B cell (primary cell): ENCODE measurements at regions not wholly inside any gene's neighbourhood (a gene's known extent, or its start where the extent isn't known, plus 50 kb on each side); places are given as distances from the start of the nearest gene placed in this dataset.

Experiments
- ATAC-seq: fragments of 200-7000 bp; cut with Tn5 transposase; one replicate; pipeline ENCODE4 v1.10.0; 2021; ENCODE audit warnings: low read depth, mild to moderate bottlenecking, moderate number of reproducible peaks, moderate library complexity
- CTCF ChIA-PET: fragments of 350-600 bp; sonication (Branson Sonifier 250); formaldehyde crosslinking; loops from one replicate; lab custom pipeline; 2021; ENCODE audit warnings: antibody characterized with exemption, inconsistent platforms; lab: Charles Lee
- POLR2A ChIA-PET: fragments of 350-600 bp; sonication (Branson Sonifier 250); formaldehyde crosslinking; loops from one replicate; lab custom pipeline; 2021; ENCODE audit warnings: antibody characterized with exemption; lab: Charles Lee
- DNase-seq: peaks from one replicate; pipeline ENCODE4 v3.0.0; 2013
- H2AFZ ChIP-seq: 2 replicates; pipeline ENCODE4 v1.6.1; 2012; ENCODE audit warnings: mild to moderate bottlenecking, low read depth, low read length; ENCODE audit not compliant: insufficient read depth, poor library complexity, severe bottlenecking
- H3K27ac ChIP-seq, 2 donors: 1 replicate in 1 of 2; 2 replicates in 1 of 2; pipeline ENCODE4 v1.5.1; 2012 to 2013; ENCODE audit warnings: low read length in 2 of 2, mild to moderate bottlenecking in 2 of 2, moderate library complexity in 1 of 2
- H3K27me3 ChIP-seq, 4 experiments: fragments of 200-600 bp in 1 of 4; sonication (generic) in 1 of 4; replicated peaks in 1 of 4; 1 replicate in 2 of 4; 2 replicates in 2 of 4; pipeline versions ENCODE4 v1.6.1 to v1.7.0; 2013 to 2016; ENCODE audit warnings: low read length in 3 of 4, mild to moderate bottlenecking in 2 of 4, mixed read lengths in 1 of 4, moderate library complexity in 1 of 4; ENCODE audit not compliant: insufficient read depth in 4 of 4, control insufficient read depth in 3 of 4; ENCODE audit errors: control extremely low read depth in 1 of 4
- H3K36me3 ChIP-seq, 2 experiments: replicated peaks in 1 of 2; 1 replicate in 1 of 2; 2 replicates in 1 of 2; pipeline versions ENCODE4 v1.6.1 to v1.7.1; 2013; ENCODE audit warnings: low read length in 1 of 2; ENCODE audit not compliant: insufficient read depth in 2 of 2, control insufficient read depth in 1 of 2; ENCODE audit errors: control extremely low read depth in 1 of 2, extremely low read depth in 1 of 2
- H3K4me1 ChIP-seq, 2 donors: fragments of 200-600 bp in 1 of 2; sonication (generic) in 1 of 2; 1 replicate in 1 of 2; 2 replicates in 1 of 2; pipeline versions ENCODE4 v1.5.1 to v1.6.1; 2013 to 2017; ENCODE audit warnings: low read length in 2 of 2; ENCODE audit not compliant: control insufficient read depth in 2 of 2, insufficient read depth in 2 of 2
- H3K4me2 ChIP-seq: replicated peaks from 2 replicates; pipeline ENCODE3; 2012; ENCODE audit warnings: mild to moderate bottlenecking, low read depth, low read length; ENCODE audit not compliant: poor library complexity, severe bottlenecking
- H3K4me3 ChIP-seq, 5 experiments: fragments of 200-600 bp in 1 of 5; sonication (generic) in 1 of 5; 1 replicate in 3 of 5; 2 replicates in 2 of 5; pipeline versions ENCODE4 v1.5.1 to v1.7.0; 2011 to 2016; ENCODE audit warnings: low read length in 4 of 5, mild to moderate bottlenecking in 4 of 5, low read depth in 2 of 5, control low read depth in 1 of 5, moderate library complexity in 1 of 5; ENCODE audit not compliant: insufficient read depth in 1 of 5; ENCODE audit errors: control extremely low read depth in 1 of 5, extremely low read depth in 1 of 5
- H3K79me2 ChIP-seq: fragments of 200-600 bp; sonication (generic); one replicate; pipeline ENCODE4 v1.6.0; 2016; ENCODE audit warnings: low read length; ENCODE audit not compliant: control insufficient read depth, insufficient read depth
- H3K9ac ChIP-seq: fragments of 200-600 bp; sonication (generic); 2 replicates; pipeline ENCODE4 v1.6.1; 2017; ENCODE audit warnings: mild to moderate bottlenecking, low read length, moderate library complexity
- H3K9me3 ChIP-seq, 3 donors: one replicate each; pipeline versions ENCODE4 v1.6.1 to v1.7.1; 2013; ENCODE audit warnings: low read length in 2 of 3; ENCODE audit not compliant: control insufficient read depth in 2 of 3, insufficient read depth in 1 of 3; ENCODE audit errors: control extremely low read depth in 1 of 3
- H4K20me1 ChIP-seq: 2 replicates; pipeline ENCODE4 v1.6.0; 2012; ENCODE audit warnings: mild to moderate bottlenecking, low read length; ENCODE audit not compliant: insufficient read depth, control insufficient read depth, poor library complexity, severe bottlenecking
- H3K27ac Mint-ChIP-seq: one replicate; pipeline ENCODE4 v1.8.0; 2021; ENCODE audit warnings: mixed read lengths
- H3K27me3 Mint-ChIP-seq: one replicate; pipeline ENCODE4 v1.8.0; 2021; ENCODE audit warnings: mixed read lengths
- H3K4me1 Mint-ChIP-seq: one replicate; pipeline ENCODE4 v1.8.0; 2021; ENCODE audit warnings: mixed read lengths
- H3K4me3 Mint-ChIP-seq: one replicate; pipeline ENCODE4 v1.8.0; 2021; ENCODE audit warnings: mixed read lengths
- H3K9me3 Mint-ChIP-seq: one replicate; pipeline ENCODE4 v1.8.0; 2022; ENCODE audit warnings: mixed read lengths; ENCODE audit not compliant: insufficient read depth
- EZH2 ChIP-seq: IDR thresholded peaks from 2 replicates; pipeline ENCODE4 v1.6.1; 2012; ENCODE audit warnings: borderline replicate concordance, low read depth, mild to moderate bottlenecking, moderate library complexity, low read length; ENCODE audit not compliant: insufficient read depth, poor library complexity, severe bottlenecking
- WGBS: methylation state at CpG from one replicate; pipeline ENCODE4 v1.1.5; 2013; ENCODE audit warnings: missing lambda C conversion rate; ENCODE audit not compliant: insufficient coverage; 5-methylcytosine and 5-hydroxymethylcytosine counted together
- intact Hi-C: fragments of 100-400 bp; cut with micrococcal nuclease; formaldehyde crosslinking; loops from one replicate; pipeline ENCODE4 v1.10.0; 2022
- TF ChIP-seq, protein P1 (sequence below): fragments of 200-600 bp; IDR thresholded peaks from one replicate; pipeline ENCODE4 v1.8.0; 2022; ENCODE audit warnings: antibody characterized with exemption, mild to moderate bottlenecking

DNA sequence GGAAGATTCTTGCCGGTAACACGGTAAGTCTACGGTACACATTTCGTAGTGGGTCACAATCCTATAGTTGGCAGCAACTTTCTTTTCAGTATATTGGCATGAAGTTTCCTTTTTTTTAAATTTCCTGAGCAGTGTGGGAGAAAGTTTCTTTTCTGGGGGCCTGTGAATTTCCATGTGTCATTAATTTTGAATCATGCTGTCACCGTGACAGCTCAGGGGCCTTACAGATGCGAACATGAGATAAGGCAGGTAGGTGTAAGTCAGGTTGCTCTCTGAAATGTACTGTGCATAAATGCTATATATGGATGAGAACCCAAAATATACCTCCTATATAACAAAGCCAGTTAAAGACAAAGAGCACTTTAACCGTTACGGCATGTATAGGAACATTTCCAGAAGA lies 65.4 kb upstream of the SEM1 start:
- no peaks in the 10 kb centered on the region for H3K9me3 ChIP-seq
- no peaks in the 10 kb centered on the region for H3K4me1 ChIP-seq
- Mint-ChIP-seq H3K9me3 (no peaks in the 10 kb centered on the region), H3K4me1 (no peaks in the 10 kb centered on the region), H3K27ac (no peak overlapping the region), H3K4me3 (no peak overlapping the region), H3K27me3 (peaks cover 20% of the 10 kb centered on the region)
- no peak for TF ChIP-seq EZH2
- TF ChIP-seq, protein P1, sequence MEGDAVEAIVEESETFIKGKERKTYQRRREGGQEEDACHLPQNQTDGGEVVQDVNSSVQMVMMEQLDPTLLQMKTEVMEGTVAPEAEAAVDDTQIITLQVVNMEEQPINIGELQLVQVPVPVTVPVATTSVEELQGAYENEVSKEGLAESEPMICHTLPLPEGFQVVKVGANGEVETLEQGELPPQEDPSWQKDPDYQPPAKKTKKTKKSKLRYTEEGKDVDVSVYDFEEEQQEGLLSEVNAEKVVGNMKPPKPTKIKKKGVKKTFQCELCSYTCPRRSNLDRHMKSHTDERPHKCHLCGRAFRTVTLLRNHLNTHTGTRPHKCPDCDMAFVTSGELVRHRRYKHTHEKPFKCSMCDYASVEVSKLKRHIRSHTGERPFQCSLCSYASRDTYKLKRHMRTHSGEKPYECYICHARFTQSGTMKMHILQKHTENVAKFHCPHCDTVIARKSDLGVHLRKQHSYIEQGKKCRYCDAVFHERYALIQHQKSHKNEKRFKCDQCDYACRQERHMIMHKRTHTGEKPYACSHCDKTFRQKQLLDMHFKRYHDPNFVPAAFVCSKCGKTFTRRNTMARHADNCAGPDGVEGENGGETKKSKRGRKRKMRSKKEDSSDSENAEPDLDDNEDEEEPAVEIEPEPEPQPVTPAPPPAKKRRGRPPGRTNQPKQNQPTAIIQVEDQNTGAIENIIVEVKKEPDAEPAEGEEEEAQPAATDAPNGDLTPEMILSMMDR = no peak
- POLR2A ChIA-PET = no interaction called here
- no peak for DNase-seq
- intact Hi-C loops = no loop called here
- H3K4me3 ChIP-seq = no peak overlapping the region
- no peak overlapping the region for H3K9ac ChIP-seq
- CTCF ChIA-PET = no interaction called here
- no peaks in the 10 kb centered on the region for H3K36me3 ChIP-seq
- no peaks in the 10 kb centered on the region for H3K27me3 ChIP-seq
- H3K79me2 ChIP-seq = no peaks in the 10 kb centered on the region
- H3K4me2 ChIP-seq = no peak overlapping the region
- no peak overlapping the region for H3K27ac ChIP-seq
- H4K20me1 ChIP-seq = no peaks in the 10 kb centered on the region
- no peak for ATAC-seq
- WGBS = 67% methylated on average over 4 of the region's 8 CpGs
- no peak overlapping the region for H2AFZ ChIP-seq

DNA sequence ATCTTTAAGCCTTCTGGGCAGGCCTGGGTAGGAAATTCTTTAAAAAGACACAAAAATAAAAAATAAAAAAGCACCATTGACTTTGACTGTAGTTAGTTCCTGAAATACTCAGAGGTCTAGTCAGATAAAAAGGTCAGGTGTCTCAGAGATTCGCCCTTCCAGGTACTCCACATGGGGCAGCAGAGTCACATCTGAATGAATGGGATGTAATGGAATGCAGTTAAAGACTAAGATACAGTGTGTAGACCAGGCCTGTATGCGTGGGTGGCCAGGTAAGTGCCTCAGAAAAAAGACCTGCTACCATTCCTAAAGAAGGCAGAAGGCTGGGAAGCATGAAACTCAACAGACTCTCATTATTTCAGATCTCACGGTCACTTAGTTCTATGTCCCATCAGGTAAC lies 68.6 kb upstream of the SEM1 start:
- no peaks in the 10 kb centered on the region for H3K9me3 ChIP-seq
- H2AFZ ChIP-seq = no peak overlapping the region
- Mint-ChIP-seq H3K4me3 (no peak overlapping the region), H3K27ac (no peak overlapping the region), H3K27me3 (peaks cover 13% of the 10 kb centered on the region), H3K9me3 (no peaks in the 10 kb centered on the region), H3K4me1 (no peaks in the 10 kb centered on the region)
- TF ChIP-seq EZH2 = no peak
- TF ChIP-seq, protein P1 = no peak
- no peak for ATAC-seq
- no peak overlapping the region for H3K4me3 ChIP-seq
- no peaks in the 10 kb centered on the region for H4K20me1 ChIP-seq
- H3K4me1 ChIP-seq = no peaks in the 10 kb centered on the region
- CTCF ChIA-PET = no interaction called here
- intact Hi-C loops = no loop called here
- no peaks in the 10 kb centered on the region for H3K36me3 ChIP-seq
- no peaks in the 10 kb centered on the region for H3K27me3 ChIP-seq
- no peak overlapping the region for H3K4me2 ChIP-seq
- POLR2A ChIA-PET = no interaction called here
- 100% methylated on average over 2 of the region's 3 CpGs for WGBS
- H3K27ac ChIP-seq = no peak overlapping the region
- no peak for DNase-seq
- no peak overlapping the region for H3K9ac ChIP-seq
- no peaks in the 10 kb centered on the region for H3K79me2 ChIP-seq
